AG04450 (cell line): ENCODE measurements at regions not wholly inside any gene's neighbourhood (a gene's known extent, or its start where the extent isn't known, plus 50 kb on each side); places are given as distances from the start of the nearest gene placed in this dataset.

ENCODE experiments used
- CTCF ChIA-PET: fragments of 300-600, 350-600 bp; formaldehyde crosslinking; extraction: SDS; loops from one replicate; lab custom pipeline; 2022; ENCODE audit warnings: antibody characterized with exemption, inconsistent platforms; lab: Charles Lee
- POLR2A ChIA-PET: fragments of 350-600 bp; formaldehyde crosslinking; extraction: SDS; loops from one replicate; lab custom pipeline; 2021; ENCODE audit warnings: antibody characterized with exemption, inconsistent platforms; lab: Yijun Ruan, JAX
- DNase-seq: peaks from one replicate; pipeline ENCODE4 v3.0.0-alpha.2; 2011; ENCODE audit warnings: low read depth, low spot score
- H3K27ac ChIP-seq: one replicate; pipeline ENCODE4 v1.5.1; 2012; ENCODE audit warnings: low read depth, low read length, control low read depth
- H3K27me3 ChIP-seq: one replicate; pipeline ENCODE4 v1.6.0; 2012; ENCODE audit warnings: low read length; ENCODE audit not compliant: control insufficient read depth, insufficient read depth
- H3K4me3 ChIP-seq: 2 replicates; pipeline ENCODE4 v1.5.1; 2011; ENCODE audit warnings: mild to moderate bottlenecking, low read depth, low read length, control low read depth
- H3K9me3 ChIP-seq: 2 replicates; pipeline ENCODE4 v1.5.1; 2012; ENCODE audit warnings: low read length; ENCODE audit not compliant: control insufficient read depth, insufficient read depth
- CTCF ChIP-seq: IDR thresholded peaks from 2 replicates; pipeline ENCODE4 v1.5.1; 2011; ENCODE audit warnings: low read depth, low read length, control low read depth, inconsistent platforms

DNA sequence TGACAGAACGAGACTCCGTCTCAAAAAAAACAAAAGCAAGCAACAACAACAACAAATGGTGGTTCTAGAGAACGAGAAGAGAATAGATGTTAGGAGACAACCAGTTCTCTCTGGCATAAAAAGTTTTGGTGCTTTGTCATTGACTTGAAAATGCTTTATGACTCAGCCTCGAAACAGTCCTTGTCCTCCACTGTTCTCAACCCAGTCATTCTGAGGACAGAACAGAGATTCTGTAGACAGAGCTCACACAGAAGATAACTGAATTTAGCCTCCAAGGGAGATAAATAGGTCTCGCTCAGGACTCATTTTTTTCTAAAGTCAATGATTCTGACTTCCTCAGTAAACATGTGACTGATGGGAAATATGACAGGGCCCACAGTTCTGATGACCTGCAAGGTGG is 76.0 kb upstream of the FSTL4 start:
- Histone ChIP-seq H3K27me3 (peaks cover 5% of the 10 kb centered on the region), H3K27ac (no peak overlapping the region), H3K9me3 (no peaks in the 10 kb centered on the region), H3K4me3 (no peak overlapping the region)
- ChIA-PET CTCF (no interaction called here), POLR2A (no interaction called here)
- TF ChIP-seq CTCF: no peak
- no peak for DNase-seq

DNA sequence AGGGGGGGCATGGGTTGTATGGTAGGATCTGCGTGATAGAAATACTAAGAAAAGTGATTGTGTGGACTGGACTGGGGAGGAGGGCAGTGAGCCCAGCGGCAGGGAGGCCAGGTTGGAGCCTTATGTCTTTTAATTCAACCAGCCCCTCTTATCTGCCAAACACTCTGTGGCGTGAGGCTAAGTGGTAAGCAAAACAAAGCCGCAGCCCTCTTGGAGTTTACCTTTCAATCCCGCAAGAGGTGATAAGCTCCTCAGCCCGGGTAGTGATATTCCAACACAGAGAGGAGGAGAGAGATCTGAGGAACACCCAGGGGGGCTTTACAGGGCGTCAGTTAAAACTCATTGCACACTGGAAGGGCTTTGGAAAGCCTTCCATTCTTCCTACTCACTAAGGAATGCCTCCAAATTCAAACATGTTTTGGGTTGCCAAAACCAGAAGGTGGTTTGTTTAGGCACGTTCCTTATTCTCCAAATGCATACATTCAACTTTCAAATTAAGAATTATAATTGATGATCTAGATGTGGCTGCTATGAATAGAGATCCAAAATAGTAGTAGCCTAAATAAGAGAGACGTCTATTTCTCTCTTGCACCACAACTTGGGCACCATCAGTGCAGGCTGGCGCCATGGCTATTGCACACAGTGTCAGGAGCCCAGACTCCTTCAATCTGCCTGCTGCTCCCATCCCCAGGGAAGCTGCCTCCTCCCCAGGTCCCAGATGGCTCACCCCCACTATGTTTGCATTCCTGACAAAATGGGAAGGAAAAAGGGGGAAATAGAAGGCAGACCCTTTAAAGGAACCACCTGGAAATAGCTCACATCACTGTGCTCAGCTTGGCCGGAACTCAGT is 75.1 kb upstream of the FSTL4 start:
- TF ChIP-seq CTCF: no peak
- no peak for DNase-seq
- no peak overlapping the region for H3K4me3 ChIP-seq
- POLR2A ChIA-PET: no interaction called here
- H3K27me3 ChIP-seq: peaks cover 5% of the 10 kb centered on the region
- H3K27ac ChIP-seq: no peak overlapping the region
- CTCF ChIA-PET: no interaction called here
- no peaks in the 10 kb centered on the region for H3K9me3 ChIP-seq

GRCh38 chr5:133686566-133686965 is 74.2 kb upstream of the FSTL4 start:
- ChIA-PET POLR2A (no interaction called here), CTCF (no interaction called here)
- DNase-seq: no peak
- H3K4me3 ChIP-seq: no peak overlapping the region
- peaks cover 5% of the 10 kb centered on the region for H3K27me3 ChIP-seq
- H3K27ac ChIP-seq: no peak overlapping the region
- no peak for TF ChIP-seq CTCF
- no peaks in the 10 kb centered on the region for H3K9me3 ChIP-seq

DNA sequence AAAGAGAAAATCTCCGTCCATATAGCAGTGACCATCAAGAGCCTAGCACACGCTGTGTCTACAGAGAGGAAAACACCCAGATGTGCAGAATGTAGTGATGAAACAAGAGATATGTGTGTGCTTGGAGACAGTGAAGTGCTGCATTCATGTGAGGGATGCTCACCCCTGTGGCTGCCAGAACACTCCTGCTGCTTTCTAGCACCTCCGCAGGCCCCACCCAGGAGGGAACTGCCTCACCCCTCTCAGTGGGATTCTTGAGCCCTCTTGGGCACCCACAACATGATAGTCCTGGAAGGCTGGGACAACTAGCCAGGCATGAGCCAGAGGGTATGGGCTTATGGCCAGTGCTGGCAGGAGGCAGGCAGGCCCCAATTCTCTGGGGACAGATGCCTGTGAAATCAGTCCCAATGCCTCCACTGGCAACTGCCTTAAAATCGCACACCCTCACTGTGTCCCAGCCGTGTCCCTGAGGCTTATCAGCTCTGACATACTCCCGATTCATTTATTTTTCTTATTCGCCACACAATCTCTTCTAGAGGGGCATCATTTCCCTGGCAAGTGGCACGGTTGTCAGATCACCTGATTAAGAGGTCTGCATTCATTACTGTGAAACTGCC is 73.2 kb upstream of the FSTL4 start:
- DNase-seq: no peak
- ChIA-PET CTCF (no interaction called here), POLR2A (no interaction called here)
- H3K9me3 ChIP-seq: no peaks in the 10 kb centered on the region
- no peak for TF ChIP-seq CTCF
- peaks cover 5% of the 10 kb centered on the region for H3K27me3 ChIP-seq
- H3K4me3 ChIP-seq: no peak overlapping the region
- no peak overlapping the region for H3K27ac ChIP-seq
